Testis (tissue), 2 donors: ENCODE measurements at regions not wholly inside any gene's neighbourhood (a gene's known extent, or its start where the extent isn't known, plus 50 kb on each side); places are given as distances from the start of the nearest gene placed in this dataset.
"Not testable (repeated sequence)": the region's sequence is repeated elsewhere in the genome, so short reads cannot be mapped to it uniquely, and the experiment has no call there.

Experiments used
- DNase-seq: peaks from one replicate; pipeline ENCODE4 v3.0.0-alpha.2; 2019
- H3K27ac ChIP-seq, 2 donors: fragments of 200-600 bp; sonication (generic); one replicate each; pipeline ENCODE4 v1.5.1; 2019
- H3K27me3 ChIP-seq: fragments of 200-600 bp; sonication (generic); one replicate; pipeline ENCODE4 v1.5.1; 2019
- H3K36me3 ChIP-seq: fragments of 200-600 bp; sonication (generic); one replicate; pipeline ENCODE4 v1.5.1; 2017; ENCODE audit warnings: low read depth; ENCODE audit errors: missing control alignments
- H3K4me1 ChIP-seq: fragments of 200-600 bp; sonication (generic); one replicate; pipeline ENCODE4 v1.5.1; 2019
- H3K4me3 ChIP-seq, 2 donors: fragments of 200-600 bp; sonication (generic); one replicate each; pipeline ENCODE4 v1.5.1; 2017 to 2019
- H3K9me3 ChIP-seq: fragments of 200-600 bp; sonication (generic); one replicate; pipeline ENCODE4 v1.5.1; 2017
- CTCF ChIP-seq, 3 experiments: fragments of 450-650 bp in 2 of 3; fragments of 200-600 bp in 1 of 3; sonication (generic) in 1 of 3; IDR thresholded peaks; one replicate each; pipeline ENCODE4 v1.5.1; 2016 to 2019; ENCODE audit warnings: antibody characterized with exemption in 3 of 3, mild to moderate bottlenecking in 2 of 3, moderate library complexity in 1 of 3
- POLR2A ChIP-seq: fragments of 450-650 bp; IDR thresholded peaks from one replicate; pipeline ENCODE4 v1.6.1; 2017; ENCODE audit warnings: antibody characterized with exemption, mild to moderate bottlenecking, moderate library complexity
- WGBS, 2 donors: methylation state at CpG; one replicate each; pipeline ENCODE4 v1.1.5; 2018; 5-methylcytosine and 5-hydroxymethylcytosine counted together
- intact Hi-C: fragments of 100-400 bp; cut with DNase I; formaldehyde crosslinking; loops from one replicate; pipeline ENCODE4 v1.15.1; 2023; ENCODE audit warnings: low total_unique reads

- Histone ChIP-seq H3K4me1 (no peaks in the 10 kb centered on the region), H3K27ac (no peak overlapping the region), H3K36me3 (no peaks in the 10 kb centered on the region), H3K27me3 (no peaks in the 10 kb centered on the region), H3K9me3 (no peaks in the 10 kb centered on the region), H3K4me3 (no peak overlapping the region)
- no peak for DNase-seq
- TF ChIP-seq POLR2A: no peak
- TF ChIP-seq CTCF (IDR thresholded peaks at IDR 0.05): no peak
- 85% methylated on average over 5 of the region's 5 CpGs for WGBS, 2 donors
- intact Hi-C loops: no loop called here
These were observed 175.4 kb downstream of the CDC14C start for GRCh38 chr7:49099587-49100326.

DNA sequence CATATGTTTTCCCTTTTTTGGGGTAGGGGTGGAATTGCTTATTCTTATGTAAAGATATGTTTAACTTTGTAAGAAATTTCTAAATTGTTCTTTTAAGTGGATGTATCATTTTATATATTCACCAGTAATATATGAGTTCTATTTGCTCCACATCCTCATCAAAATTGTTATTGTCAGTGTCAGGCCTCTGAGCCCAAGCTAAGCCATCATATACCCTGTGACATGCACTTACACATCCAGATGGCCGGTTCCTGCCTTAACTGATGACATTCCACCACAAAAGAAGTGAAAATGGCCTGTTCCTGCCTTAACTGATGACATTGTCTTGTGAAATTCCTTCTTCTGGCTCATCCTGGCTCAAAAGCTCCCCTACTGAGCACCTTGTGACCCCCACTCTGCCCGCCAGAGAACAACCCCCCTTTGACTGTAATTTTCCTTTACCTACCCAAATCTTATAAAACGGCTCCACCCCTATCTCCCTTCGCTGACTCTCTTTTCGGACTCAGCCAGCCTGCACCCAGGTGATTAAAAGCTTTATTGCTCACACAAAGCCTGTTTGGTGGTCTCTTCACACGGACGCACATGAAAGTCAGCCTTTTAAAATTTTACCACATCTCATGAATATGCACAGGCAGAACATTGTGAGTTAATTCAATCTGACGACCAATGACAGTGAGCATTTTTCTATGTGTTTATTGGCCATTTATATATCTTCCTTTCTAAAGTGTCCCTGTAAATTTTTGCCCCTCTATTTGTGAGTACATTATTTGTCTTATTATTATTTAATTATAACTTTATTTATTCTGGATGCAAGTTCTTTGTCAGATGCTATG lies 176.8 kb downstream of the CDC14C start:
- DNase-seq, H3K4me1 ChIP-seq, H3K4me3 ChIP-seq, H3K27ac ChIP-seq, intact Hi-C loops, H3K9me3 ChIP-seq, H3K27me3 ChIP-seq, H3K36me3 ChIP-seq: not testable (repeated sequence)
- 69 to 72% methylated on average over 8 of the region's 8 CpGs for WGBS, 2 donors

GRCh38 chr7:49102411-49102810 lies 178.1 kb downstream of the CDC14C start:
- H3K36me3 ChIP-seq: no peaks in the 10 kb centered on the region

DNA sequence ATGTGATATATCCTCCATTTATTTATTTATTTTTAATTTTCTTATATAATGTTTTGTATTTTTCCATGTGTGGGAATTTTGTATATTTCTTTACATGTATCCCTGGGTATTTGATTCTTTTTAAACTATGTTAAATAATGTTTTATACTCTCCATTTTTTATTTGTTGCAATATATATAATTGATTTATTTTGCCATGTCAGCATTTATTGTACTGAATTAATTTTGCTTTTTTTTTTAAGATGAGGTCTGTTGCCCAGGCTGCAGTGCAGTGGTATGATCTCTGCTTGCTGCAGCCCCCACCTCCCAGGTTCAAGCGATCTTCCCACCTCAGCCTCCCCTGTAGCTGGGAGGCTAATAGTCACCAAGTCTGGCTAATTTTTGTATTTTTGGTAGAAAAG lies 187.4 kb downstream of the CDC14C start:
- TF ChIP-seq CTCF (IDR thresholded peaks at IDR 0.05) (no peak), POLR2A (no peak)
- Histone ChIP-seq H3K4me3 (no peak overlapping the region), H3K4me1 (no peaks in the 10 kb centered on the region), H3K9me3 (no peaks in the 10 kb centered on the region), H3K27ac (no peak overlapping the region), H3K27me3 (no peaks in the 10 kb centered on the region), H3K36me3 (no peaks in the 10 kb centered on the region)
- intact Hi-C loops: no loop called here
- 68 to 73% methylated on average over 1 of the region's 1 CpG for WGBS, 2 donors
- DNase-seq: no peak

More at GRCh38 chr7:49102411-49102810, 178.1 kb downstream of the CDC14C start:
- Histone ChIP-seq H3K4me3 (no peak overlapping the region), H3K4me1 (no peaks in the 10 kb centered on the region), H3K27ac (no peak overlapping the region), H3K27me3 (no peaks in the 10 kb centered on the region), H3K9me3 (no peaks in the 10 kb centered on the region)
- TF ChIP-seq CTCF (IDR thresholded peaks at IDR 0.05): no peak
- no peak for TF ChIP-seq POLR2A
- WGBS, 2 donors: 37 to 50% methylated on average over 1 of the region's 1 CpG
- DNase-seq: no peak
- intact Hi-C loops: no loop called here

GRCh38 chr7:49112222-49112621 lies 187.9 kb downstream of the CDC14C start:
- WGBS, 2 donors: 69 to 70% methylated on average over 3 of the region's 3 CpGs
- TF ChIP-seq CTCF (IDR thresholded peaks at IDR 0.05): no peak
- Histone ChIP-seq H3K4me1 (no peaks in the 10 kb centered on the region), H3K27ac (no peak overlapping the region), H3K4me3 (no peak overlapping the region), H3K36me3 (no peaks in the 10 kb centered on the region), H3K27me3 (no peaks in the 10 kb centered on the region), H3K9me3 (no peaks in the 10 kb centered on the region)
- intact Hi-C loops: no loop called here
- no peak for DNase-seq
